Raji (cell line): ENCODE measurements at regions not wholly inside any gene's neighbourhood (a gene's known extent, or its start where the extent isn't known, plus 50 kb on each side); places are given as distances from the start of the nearest gene placed in this dataset.

Experiments
- POLR2A ChIP-seq: IDR thresholded peaks from 2 replicates; pipeline ENCODE4 v1.6.1; 2011; ENCODE audit warnings: low read depth, low read length, control low read depth; ENCODE audit not compliant: insufficient read depth

DNA sequence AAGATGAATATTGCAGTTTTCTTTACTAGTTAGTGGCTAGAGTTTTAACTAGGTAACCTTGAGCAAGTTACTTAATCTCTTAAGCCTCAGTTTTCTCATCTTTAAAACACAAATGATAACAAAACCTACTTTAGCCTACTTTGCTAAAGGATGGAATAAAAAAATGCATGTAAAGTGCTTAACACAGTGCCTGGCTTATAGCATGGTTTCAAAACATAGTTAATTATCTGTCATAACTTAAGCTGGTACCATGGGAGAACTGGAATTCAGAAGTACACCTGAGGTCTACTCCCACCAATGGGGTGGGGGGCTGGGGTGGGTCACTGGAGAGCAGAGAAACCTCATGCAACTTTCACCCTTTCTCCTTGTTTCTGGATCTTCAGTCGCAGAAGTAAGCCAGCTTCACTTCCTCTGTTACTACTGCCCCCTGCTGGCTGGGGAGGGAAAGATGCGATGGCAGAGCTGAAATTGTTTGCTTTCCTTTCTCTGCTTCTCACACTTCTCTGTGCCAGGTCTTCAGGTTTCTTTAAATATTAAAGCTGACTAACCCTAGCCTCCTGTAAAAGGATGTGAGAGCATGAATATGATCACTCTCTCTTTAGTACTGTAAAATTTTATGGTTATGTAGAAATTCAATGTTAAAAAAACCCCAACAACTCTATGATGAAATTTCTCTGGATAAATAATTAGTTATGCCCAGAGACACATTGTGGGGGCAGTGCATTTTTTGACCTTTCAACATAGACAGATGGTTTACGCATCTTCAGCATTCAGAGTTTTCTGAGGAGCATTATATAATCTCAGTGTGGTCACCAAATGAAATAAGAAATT lies 324.2 kb downstream of the HLX start:
- no peak for TF ChIP-seq POLR2A

DNA sequence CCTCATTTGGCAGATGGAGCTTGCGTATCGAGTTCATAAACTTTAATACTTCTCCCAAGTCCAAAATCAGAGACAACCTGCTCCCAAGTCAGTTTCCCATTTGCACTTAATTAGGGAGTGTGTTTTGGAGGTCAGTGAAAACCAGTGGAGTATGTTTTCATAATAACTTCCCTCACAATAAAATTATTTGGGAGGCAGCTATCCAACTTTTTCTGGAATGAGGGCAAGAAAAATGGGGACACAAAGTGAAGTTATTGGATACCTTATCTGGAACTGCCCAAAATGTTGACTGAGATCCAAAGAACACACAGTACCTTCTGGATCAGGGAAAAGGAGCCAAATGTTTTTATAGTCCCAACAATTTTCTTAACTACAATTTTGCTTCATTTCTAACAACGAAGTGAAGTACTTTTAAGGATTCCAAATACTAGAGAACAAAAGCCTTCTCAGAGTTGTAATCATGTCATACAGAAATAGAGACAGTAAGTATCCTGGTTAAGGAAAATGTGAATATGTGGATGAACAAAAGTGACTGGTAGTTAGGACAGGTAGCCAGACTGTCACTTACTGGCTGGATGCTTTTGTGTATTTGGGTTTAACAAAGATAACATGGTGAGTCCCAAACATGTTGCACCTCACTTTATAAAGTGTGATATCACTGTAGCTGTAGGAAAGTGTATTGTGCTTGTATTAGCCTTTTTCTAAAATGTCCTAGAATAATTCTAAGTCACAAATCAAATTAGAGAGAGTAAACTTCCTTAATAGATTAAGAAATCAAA lies 325.0 kb downstream of the HLX start:
- TF ChIP-seq POLR2A: no peak

DNA sequence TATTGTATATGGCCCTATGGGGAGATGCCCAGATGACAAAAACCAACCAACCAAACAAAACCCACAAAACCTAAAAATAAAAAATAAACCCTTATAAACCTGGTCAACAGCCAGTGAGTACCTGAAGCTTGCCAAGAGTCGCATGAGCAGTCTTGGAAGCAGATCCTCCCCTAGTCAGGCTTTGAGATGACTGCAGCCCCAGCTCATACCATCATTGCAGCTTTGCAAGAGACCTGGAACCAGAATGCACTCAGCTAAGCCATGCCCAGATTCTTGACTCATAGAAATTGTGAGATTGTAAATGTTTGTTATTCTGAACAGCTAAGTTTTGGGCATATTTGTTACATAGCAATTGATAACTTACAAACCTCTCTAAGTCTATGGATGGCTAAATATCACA lies 326.8 kb downstream of the HLX start:
- TF ChIP-seq POLR2A: no peak

DNA sequence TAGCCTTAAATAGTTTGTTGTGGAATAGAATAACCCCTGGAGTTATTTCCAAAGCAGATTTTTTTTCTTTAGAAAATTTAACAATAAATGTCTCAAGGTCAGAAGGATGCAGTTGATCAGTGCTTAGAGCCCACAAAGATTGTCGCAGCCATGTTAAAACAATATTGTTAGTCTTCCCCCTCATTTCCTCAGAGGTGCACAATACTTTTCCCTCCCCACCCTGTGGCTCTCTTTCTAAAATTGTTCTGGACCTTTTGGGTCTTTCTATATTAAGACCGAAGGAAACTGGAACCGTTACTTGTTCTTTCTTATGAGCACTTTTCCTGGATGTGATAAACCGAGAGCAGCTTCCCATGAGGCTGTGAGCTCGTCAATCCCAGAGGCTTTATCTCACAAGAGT lies 333.7 kb downstream of the HLX start:
- TF ChIP-seq POLR2A: no peak

DNA sequence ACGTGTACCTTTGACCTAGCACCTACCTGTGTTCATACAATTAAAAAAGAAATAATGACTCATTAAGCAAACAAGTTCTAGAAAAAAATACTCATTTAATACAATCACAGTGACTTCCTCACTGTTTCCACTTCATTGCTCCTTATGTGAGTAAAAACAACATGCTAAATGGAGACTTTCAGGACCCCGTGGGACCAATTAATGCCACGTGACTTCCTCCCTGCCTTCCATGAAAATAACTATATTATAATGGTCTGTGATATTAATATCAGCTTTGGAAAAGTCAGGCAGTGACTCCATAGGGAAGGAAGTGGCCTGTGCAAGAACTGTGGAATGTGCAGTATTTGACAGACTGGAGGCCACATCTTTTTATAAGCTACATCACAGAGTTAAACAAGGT lies 337.8 kb downstream of the HLX start:
- no peak for TF ChIP-seq POLR2A

DNA sequence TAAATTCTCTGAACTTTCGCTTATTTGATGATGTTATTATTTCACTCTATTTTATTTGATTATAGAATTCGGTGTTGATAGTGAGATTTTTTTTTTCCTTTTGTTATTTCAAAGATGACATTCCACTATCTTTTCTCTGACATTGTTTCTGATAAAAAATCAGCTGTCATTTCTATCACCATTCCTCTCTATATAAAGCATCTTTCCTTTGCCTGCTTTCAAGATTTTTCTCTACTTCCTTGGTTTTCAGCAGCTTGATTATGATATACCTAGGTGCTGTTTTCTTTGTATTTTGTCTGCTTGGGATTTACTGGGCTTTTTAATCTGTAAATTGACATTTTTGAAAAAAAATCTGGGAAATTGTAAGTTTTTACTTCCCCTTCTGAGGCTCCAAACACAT lies 344.0 kb downstream of the HLX start:
- no peak for TF ChIP-seq POLR2A

DNA sequence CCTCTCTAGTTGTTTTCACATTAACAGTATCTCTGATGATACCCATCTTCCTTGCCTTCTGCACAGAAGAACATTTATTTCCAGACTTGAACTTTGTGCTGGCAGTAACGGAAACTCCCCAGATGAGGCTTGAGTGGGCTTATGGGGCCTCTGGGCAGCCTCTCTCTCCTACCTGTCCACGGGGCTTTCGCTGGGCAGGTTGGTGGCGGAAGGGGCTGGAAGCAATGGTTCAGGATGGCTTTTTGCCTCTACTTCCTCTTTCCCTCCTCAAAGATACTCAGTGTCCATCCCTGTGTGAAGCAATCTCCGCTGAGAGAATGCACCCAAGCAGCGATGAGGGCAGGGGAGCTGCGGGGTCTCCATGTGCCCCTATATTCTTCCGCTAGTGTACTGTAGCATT lies 348.2 kb downstream of the HLX start:
- no peak for TF ChIP-seq POLR2A

DNA sequence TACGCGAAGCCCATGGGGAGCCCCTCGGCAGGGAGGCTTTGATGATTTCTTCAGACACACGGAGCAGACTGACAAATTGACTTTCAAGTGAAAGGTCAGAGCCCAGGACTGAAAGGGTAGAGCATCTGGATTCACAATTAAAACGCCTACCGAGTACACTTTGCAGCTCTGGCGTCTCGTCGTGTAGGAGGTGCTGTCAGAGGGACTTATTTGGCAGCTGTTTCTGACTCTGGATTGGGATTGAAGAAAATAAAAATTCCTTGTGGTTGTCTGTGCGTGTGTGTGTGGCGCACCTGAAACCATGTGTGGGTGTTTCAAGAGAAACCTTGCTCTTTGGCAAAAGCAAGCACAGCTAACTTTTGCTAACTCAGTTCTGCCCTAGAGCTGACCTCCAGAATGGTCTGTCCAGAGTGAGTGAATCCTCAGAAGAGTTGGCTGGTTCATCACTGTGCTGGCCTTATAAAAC lies 348.7 kb downstream of the HLX start:
- no peak for TF ChIP-seq POLR2A

DNA sequence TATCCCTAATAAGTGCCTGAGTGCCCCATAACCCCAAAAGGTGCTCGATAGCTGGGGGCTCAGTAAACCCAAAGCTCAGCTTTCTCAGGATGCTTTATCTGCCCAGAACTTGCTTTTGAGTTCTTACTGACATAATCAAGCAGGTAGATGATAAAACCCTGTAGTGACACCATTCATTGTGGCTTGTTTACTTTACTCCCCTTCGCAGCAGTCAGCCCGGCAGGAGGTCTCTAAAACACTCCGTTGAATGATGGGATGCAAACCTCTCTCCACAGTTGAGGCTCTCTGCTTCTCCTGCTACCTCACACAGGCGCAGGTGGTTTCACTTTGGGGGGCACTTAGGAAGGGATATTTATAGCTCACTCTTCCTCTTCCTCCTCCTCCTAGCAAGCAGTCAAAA lies 349.4 kb downstream of the HLX start:
- TF ChIP-seq POLR2A: no peak

DNA sequence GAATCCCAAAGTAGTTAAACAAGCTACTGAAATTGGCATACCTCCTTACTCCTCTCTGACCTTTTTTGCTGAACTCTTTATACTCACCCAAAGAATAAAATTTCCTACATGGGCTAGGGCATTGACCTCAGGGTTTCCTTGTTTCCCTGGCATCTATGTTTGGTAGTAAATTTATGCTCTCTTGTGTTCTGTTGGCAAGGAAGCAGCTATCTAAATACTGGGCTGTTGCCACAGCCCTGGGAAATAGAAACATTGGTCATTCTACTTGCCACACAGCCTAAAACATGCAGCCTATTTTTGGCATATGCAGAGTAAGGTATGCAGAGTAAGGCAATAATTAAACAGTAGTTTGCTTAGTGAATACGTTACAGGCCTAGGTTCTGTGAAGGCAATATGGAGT lies 351.4 kb downstream of the HLX start:
- no peak for TF ChIP-seq POLR2A

DNA sequence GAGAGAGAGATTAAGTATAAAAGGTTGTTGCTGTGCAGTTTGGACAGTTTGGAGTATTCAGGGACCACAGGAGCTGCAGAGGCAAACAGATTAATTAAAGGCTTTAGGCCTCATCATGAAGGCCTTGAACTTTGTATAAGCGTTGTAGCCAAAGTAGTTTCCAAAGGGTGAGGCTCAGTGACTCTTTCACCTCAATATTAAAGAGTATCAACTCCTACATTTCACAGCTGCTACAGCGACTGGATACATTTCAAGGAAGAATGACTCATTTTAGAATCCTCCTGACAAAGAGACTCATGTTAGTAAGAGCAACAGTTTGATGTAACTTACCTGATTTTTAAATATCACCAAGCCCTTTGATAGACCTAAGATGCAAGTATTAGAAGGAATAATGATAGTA lies 355.5 kb downstream of the HLX start:
- TF ChIP-seq POLR2A: no peak

DNA sequence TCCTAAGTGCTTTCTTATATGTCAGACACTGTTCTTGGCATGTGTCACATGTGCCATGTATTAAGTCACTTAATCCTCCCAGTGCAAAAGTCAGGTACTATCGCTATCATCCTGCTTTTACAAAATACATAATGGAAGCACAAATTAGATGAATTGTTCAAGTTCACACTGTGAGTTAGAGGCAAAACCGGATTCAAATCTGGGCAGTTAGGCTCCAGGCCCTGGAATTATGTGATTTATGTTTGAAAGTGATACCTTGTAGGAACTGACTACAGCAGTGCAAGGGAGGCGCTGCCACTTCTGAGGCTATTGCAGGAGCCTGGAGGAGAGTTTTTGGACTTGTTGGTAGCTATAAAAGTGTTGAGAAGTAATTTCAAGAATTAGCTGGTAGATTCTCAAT lies 358.3 kb downstream of the HLX start:
- TF ChIP-seq POLR2A: no peak

DNA sequence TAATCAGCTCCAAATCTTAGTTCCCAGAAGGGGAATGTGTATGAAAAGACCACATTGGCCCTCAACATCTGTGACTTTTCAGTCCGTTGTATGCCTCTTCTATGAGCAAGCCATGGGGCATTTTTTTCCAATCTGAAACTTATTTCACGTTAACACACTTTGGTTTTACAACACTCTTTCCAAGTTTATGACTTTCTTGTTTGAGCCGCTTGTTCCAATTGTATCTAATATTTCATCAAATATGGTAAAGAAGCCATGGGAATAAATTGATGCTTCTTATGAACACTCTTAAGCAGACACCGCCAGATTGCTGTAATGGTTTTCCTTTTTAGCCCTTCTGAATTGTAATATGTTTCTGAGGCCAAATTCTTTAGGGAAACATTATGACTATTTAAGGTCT lies 359.9 kb downstream of the HLX start:
- TF ChIP-seq POLR2A: no peak

DNA sequence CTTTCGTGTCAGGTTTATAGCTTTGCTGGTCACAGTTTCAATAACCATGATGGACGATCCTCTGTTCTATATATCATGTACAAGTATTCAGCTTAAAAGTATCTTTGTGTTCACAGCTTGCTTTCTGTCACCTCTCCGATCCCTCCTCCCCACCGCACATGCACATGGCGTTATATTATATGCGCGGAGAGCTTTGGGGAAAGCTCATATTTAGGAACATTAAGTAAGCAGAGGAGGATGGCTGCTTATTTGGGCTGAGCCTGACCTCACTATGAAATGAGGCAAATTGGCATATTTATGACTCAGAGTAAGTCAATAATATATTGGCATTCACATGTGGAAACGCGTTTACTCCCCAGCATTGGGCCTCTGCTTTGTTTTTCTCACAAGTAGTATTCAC lies 360.5 kb downstream of the HLX start:
- TF ChIP-seq POLR2A: no peak

DNA sequence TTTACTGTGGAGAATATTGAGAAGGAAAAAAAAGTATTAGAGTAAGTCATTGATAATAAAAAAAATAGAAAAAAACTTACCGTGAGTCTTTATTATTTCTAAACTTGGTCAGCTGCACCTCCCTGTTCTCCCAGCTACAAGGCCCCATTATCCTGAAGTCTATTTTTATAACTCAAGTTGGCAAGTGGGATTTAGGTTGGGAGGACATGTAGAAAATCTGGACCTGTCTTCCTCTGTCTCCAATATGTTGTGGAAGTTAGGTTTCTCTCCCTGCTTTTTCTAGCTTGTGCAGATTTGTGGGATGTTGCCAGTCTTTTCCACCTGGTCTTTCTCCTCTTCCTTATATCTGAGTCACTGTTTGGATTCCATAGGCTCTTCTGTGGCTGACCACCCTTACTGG lies 361.4 kb downstream of the HLX start:
- no peak for TF ChIP-seq POLR2A

DNA sequence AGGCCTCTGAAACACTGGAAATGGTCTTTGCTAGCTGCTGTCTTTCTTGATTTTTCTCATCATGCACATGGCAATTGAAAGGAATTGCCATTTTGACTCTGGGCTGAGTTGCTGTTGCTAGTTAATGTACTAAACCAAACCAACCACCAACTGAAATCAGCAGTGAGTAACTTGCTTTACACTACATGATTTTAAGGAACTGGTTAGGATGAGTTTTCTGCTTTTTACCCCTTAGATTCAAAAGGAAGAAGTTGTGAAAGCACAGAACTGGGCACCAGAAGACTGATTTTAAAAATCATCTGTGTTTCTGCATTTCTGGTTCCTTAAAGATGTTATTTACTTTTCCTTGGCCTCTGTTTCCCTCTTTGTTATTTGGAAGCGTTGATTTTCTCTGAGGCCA lies 361.9 kb downstream of the HLX start:
- no peak for TF ChIP-seq POLR2A
